Activated CD8-positive, alpha-beta memory T cell treated with anti-CD3 and anti-CD28 coated beads for 36 hours (primary cell): ENCODE measurements at regions not wholly inside any gene's neighbourhood (a gene's known extent, or its start where the extent isn't known, plus 50 kb on each side); places are given as distances from the start of the nearest gene placed in this dataset.

Experiments
- CTCF ChIA-PET: fragments of 350-600 bp; sonication (Branson Sonifier 250); formaldehyde crosslinking; loops from one replicate; lab custom pipeline; 2021; ENCODE audit warnings: antibody characterized with exemption; lab: Charles Lee
- POLR2A ChIA-PET: fragments of 350-600 bp; sonication (Branson Sonifier 250); formaldehyde crosslinking; loops from one replicate; lab custom pipeline; 2021; ENCODE audit warnings: antibody characterized with exemption; lab: Charles Lee

DNA sequence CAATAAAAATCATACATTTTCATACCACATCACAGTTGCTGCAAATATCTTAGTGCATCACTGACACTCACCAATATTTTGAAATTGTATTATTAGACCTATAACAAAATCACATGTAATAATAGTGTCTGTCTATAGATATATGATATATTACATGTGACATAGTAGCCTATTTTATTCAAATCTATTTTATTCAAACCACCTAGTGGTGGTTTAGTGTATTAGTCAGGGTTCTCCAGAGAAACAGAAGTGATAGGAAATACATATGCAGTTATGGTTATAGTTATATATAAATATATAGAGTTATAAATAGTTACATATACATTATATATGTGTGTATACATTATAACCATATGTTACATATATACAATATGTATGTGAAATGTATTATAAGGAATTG, 366.5 kb upstream of the ARID1B start:
- CTCF ChIA-PET = no interaction called here
- POLR2A ChIA-PET = no interaction called here

DNA sequence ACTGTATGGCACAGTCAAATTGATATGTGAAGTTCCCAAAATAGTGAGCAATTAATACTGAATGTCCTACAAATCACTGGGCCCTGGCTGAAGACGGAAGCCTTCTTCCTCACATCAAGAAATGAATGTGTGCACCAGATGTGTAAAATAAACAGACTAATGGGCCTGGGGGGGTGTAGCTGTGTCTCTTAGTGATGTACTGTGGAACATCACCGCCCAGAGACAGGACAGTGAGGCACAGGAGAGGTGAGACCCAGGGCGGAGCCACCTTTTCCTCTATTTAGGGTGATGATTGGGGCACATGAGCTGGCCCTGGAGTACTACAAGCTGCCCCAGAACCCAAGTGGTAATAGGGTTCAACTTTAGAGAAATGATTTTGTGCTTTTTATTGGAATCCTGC, 368.5 kb upstream of the ARID1B start:
- CTCF ChIA-PET = no interaction called here
- POLR2A ChIA-PET = no interaction called here

DNA sequence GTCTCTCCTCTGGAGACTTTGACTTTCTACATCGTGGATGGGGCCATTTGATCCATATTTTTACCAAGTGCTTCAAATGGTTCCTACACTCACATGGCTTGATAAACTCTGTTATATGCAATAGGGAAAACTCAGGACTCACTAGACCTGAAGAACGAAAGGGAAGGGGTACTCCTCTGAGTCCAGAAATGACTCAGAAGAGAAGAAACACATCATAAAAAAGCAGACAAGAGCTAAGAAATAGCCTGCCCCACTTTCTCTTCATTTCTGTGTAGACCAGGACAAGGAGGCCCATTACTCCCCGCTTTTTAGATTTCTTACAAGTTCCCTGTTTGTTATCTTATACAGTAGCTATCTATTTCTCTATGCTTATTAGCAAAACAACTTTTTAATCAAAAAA, 369.8 kb upstream of the ARID1B start:
- ChIA-PET CTCF (no interaction called here), POLR2A (no interaction called here)

DNA sequence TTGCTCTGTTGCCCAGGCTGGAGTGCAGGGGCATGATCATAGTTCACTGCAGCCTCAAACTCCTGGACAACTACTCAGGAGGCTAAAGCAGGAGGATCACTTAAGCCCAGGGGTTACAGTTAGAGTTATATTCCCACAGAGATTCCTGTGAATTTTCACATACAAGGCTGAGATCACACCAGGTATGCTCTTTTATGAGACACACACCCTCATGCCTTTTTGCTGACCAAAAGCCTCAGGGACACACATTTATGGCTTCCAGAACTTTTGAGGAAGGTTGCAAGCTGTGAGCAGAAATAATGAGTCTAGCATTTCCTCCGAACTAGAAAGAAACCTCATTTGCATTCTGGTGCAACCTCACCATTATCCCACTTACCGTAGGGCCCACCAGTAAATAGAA, 370.5 kb upstream of the ARID1B start:
- ChIA-PET POLR2A (no interaction called here), CTCF (no interaction called here)

DNA sequence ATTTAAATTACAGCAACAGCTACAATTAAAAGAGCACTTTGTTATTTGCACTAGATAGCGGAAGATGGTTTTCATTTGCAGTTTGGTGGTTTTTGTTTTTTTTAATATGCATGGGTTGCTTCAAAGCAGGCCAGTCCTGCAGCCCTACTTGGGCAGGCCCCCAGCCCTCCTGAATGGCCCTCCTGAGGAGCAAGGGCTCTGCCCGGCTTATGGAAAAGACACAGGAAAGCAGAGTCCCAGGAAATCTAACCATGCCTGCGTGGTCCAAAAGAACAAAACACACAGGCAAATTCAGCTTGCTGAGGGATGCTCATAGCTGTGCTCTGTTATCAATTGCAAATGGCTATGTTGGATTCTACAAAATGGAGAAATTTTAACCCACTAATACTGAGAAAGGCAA, 371.1 kb upstream of the ARID1B start:
- CTCF ChIA-PET = no interaction called here

DNA sequence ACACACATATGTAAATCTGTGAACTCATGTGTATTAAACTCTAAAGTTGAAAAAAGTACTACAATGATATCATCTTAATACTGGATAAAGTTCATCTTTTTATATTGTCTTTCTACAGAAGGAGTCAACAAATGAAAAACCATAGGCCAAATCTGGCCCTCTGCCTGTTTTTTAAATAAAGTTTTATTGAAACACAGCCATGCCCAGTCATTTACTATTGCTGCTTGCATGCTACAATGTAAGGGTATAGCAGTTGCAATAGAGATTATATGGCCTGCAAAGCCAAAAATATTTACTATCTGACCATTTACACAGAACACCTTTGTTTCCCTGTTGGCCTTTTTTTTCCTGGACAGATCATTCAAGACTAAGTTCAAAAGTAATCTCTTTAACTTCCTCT, 374.6 kb upstream of the ARID1B start:
- ChIA-PET POLR2A (no interaction called here), CTCF (no interaction called here)

More for the DNA sequence above, 371.1 kb upstream of the ARID1B start:
- POLR2A ChIA-PET = no interaction called here

DNA sequence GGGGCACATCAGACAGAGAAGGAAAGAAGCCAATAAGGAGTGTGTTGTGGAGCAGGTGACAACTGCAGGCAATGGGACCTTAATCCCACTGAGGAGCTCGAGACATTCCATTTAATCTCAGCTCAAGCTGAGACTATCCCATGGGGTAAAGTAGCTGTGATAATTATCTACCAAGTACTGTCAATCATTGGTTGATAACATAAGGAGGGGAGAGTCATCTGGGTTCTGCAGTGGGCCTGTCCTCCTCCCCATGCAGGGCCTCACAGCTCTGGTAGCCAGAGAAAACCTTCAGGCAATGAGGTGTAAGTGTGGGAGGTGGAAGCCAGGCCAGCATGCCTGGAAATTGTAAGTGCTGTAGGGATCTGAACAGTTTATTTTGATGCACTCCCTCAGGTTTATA, 375.0 kb upstream of the ARID1B start:
- CTCF ChIA-PET = no interaction called here
- POLR2A ChIA-PET = no interaction called here

DNA sequence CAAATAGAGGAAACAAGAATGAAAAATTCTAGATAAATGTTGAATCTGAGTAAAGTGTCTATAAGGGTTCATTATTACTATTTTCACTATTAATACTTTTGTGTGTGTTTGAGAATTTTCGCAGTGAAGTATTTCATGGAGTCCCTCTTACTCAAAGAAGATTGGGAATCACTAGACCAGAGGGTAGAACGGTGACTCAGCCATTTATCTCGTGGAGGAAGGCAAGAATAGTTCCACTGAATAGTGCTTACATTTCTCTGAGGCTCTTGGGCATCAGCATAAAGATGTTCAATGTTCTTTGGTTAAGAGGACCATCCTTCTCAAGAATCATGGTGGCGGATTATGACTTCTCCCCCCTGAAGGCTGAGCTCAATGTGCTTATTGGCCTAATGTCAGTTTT, 376.7 kb upstream of the ARID1B start:
- POLR2A ChIA-PET = no interaction called here
- CTCF ChIA-PET = no interaction called here

DNA sequence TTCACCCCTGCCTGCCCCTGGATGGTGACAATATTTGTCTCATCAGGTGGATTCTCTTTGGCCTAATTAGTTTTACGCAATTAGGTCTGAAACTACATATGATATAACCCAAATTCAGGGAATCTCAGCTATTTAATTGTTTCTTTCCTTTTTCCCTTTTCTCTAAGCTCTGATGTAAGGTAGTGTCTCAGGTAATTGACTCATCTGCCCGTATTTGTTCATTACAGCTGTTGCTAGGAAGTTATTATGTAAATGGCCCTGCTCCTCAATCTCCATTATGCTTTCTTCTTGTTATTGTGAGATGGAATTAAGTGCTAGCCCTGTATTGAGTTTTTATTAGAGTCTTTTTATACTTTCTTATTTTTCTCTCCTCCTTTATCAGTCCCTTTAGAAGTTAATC, 378.2 kb upstream of the ARID1B start:
- CTCF ChIA-PET = no interaction called here
- POLR2A ChIA-PET = no interaction called here

DNA sequence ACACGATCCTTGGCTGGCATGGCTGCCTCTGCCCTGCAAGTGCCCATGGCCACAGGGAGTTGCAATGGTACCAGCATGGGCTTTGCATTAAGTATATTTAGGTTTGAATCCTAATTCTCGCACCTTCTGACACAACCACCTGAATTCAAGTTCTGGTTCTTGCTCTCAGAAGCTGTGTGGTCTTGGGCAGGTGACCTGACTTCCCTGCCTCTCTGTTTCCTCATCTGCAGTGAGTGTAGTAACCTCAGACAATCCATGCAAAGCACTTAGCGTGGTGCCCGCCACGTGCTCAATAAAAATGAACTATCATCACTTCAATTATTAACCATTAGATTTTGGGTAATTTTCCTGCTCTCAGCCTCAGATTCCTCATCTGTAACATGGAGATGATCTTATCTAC, 378.8 kb upstream of the ARID1B start:
- POLR2A ChIA-PET = no interaction called here
- CTCF ChIA-PET = no interaction called here

DNA sequence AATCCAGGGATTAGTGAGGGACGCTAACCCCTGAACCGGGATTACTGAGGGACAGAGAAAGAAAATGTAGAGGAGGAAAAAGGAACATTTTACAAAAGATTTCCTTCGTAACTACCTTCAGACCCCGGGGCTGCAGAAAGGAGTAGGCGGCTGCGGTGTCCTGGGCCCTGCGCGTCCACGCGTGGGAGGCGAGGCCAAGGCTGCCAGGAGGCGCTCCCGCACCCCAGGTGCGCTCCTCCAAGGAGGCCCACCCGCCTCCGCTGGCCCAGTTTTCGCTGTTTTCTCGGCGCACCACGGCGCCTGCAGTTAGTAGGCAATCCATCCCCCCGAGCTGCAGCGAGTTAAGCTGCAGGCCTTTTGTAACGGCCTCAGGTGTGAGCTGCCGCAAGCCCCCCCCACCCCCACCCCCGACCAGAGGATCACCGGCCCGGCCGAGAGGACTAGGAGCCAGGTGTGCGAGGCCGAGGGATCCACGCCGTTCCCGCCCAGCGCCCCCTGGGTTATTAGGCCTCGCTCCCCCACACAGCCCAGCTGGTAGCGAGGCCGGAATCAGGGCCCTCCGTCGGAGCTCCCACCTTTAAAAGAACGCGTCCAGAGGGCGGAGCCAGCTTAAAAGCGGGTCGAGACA, 380.3 kb upstream of the ARID1B start:
- POLR2A ChIA-PET = no interaction called here
- CTCF ChIA-PET = no interaction called here

DNA sequence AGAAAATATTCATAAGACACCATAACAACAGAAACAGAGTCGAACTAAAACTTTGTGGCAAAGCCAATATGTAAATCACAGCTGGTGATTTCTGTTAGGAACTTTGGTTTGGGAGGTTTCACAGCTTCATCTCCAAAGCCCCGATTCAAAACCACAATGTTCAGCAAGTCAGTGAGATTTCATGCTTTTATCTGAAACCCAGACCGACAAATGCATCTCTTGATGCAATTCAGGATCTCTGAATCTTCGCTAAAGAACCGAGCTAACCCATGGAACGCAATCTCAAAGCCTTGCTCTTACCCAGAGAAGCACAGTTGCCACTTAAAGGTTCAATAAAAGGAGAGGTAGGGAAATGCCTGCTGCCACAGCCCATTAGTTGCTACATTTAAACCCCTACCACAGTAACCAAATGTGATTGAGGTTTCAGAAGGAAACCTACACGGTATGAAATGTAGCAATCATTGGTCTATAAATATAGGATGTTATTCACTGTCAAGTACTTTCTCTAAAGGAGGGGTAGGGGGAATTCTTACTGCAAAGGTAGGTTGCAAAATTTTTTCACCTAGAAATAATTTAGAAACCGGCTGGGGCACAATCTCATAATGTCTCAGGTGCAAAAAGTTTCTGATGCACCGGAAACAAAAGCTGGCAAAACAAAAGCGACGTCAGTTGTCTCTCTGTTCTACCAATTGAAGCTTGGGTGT, 381.0 kb upstream of the ARID1B start:
- CTCF ChIA-PET = no interaction called here
- POLR2A ChIA-PET = no interaction called here

DNA sequence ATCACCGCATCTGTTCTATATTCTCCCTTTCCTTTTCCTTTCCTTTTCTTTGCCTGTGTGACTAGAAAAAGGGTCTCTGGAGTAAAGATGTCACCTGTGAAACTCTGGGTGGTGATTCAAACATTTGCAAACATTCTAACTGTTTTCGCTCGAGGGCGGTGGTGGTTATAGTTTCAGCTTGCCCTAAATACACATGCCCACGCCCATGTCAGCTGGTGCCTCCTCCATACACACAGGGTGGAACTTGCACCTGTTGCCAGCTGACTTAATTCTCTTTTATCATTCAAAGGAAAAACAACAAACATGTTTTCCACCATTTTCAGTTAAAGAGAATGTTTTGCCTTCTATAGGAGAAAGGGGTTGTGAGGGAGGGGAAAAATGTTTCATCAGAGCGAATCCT, 381.9 kb upstream of the ARID1B start:
- ChIA-PET CTCF (no interaction called here), POLR2A (no interaction called here)

DNA sequence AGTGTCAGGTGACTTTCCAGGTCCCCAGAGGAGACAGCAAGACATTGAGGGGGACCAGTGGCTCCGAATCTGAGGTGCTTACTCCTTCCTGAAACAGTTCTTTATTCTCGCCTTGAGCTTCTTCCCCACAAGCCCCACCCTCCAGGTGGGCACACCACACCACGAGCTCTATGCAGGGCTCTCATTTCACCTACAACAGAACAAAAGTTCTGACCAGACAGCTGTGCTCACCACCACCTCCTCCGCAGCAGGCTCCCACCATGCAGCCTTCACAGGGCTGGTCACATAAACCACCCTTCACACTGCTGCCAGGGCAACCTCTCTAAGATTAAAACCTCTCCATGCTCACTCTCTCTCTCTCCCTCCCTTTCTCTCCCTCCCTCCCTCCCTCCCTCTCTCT, 384.5 kb upstream of the ARID1B start:
- CTCF ChIA-PET = no interaction called here

DNA sequence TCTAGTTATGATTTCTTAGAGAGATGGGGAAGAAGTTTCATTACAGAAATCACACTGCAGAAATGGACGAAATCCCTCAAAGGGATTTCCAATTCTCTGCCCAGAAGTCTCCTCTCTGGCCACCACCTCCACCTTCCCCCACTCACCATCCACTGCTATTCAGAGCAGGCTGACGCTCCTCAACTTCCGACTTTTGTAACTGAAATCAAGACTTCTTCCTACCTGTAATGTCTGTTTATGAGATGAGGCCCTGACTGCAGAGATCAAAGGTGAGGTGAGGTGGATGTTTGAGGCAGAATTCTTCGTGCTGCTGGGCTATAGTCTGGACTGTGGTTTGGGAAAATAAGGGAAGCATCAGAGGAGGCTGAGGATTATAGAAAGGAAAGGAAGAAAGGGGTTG, 385.2 kb upstream of the ARID1B start:
- POLR2A ChIA-PET = no interaction called here

More for the DNA sequence above, 384.5 kb upstream of the ARID1B start:
- POLR2A ChIA-PET = no interaction called here

DNA sequence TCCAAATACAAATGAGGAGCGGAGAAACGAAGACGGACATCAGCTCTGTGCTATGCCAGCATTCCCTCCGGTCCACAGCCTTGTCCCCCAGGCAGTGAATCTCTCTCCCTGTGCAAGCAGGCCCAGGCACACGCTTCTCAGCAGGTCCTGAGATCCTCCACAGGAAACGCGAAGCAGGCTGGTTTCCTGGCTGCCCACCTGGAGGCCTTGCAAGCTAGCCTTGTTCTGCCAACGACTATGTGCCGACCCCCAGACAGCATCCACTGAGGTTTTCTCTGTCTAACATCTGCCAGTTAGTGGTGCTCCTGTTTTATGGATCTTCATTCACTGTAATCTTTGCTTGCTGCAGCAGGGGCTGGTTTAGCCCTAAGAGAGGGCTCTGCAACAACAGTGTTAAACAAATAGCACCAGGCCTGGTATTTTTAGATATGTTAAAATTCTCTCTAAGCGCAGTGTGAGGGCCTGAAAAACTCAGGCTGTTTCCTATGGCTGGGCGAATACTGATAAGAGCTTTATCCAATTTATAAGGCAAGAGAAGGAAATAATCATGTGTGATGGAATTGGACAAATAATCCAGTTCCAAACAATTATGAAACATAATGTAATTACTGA, 386.0 kb upstream of the ARID1B start:
- CTCF ChIA-PET = no interaction called here
- POLR2A ChIA-PET = no interaction called here

More for the DNA sequence above, 385.2 kb upstream of the ARID1B start:
- CTCF ChIA-PET = no interaction called here

DNA sequence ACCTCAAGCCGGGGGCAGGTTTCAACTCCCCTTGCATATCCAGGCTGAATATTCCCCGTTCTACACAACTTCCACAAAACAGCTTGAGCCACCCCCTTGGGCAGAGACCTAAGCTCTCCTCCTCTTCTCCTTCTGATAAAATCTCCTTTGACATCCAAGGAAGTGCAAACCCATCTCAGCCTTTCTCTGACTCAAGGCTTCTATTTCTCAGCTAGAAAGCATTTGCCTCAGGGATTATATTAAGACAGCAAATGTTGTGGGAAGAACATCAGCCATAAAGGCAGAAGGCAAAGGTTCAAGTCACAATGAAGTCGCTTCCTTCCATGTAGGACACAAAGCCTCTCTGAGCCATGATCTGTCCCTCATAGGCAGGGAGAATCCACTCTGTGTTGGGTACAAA, 386.6 kb upstream of the ARID1B start:
- POLR2A ChIA-PET = interaction anchor here (0.7 kb wide), 1 partner anchor 691 kb away, joined by 4 read pairs; no protein-coding TSS in a partner anchor
- CTCF ChIA-PET = no interaction called here

DNA sequence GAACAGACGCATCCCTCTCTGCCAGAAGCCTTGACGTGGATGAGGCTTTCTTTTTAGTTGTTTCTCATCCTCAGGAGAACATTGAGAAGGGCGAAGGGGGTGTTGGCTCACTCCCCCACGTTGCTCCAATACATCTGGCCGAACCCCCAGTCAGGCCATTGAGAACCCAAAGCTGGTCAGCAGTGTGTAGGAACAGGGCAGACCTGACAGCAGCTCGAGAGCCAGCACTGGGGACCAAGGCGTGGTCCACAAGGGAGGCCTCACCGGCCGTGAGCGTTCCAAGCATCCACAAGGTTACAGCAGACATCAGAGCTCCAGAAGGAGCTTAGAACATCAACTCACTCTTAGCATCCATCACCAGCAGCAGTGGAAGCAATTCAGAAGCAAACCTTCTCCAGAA, 387.9 kb upstream of the ARID1B start:
- ChIA-PET POLR2A (no interaction called here), CTCF (no interaction called here)

DNA sequence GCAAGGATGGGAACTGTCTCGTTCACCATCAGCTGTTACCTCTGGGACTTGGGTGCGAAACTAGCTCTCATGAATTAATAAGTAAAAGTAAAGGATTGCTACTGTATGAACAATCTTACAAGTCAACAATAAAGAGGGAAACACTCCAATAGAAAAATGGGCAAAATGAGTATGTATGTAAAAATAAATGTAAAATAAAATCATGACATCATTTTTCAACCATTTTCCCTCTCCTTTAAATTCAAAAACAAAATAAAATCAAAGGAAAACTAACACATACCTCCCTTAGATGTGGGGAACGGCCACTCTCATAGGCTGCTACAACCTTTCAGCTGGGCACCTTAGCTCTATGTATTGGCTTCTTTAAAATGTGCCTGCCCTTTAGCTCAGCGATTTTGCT, 389.7 kb upstream of the ARID1B start:
- ChIA-PET POLR2A (no interaction called here), CTCF (no interaction called here)

DNA sequence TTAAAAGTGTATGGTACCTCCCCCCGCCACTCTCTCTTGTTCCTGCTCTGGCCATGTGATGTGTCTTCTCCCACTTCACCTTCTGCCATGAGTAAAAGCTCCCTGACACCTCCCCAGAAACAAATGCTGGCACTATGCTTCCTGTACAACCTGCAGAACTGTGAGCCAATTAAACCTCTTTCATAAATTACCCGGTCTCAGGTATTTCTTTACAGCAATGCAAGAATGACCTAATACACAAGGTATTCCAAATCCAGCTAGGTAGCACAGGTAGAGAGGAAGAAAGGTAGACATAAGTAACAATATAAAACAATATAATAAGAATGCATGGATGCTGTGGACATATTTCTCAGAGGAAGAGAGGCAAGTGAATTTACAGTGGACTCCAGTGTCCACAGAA, 394.1 kb upstream of the ARID1B start:
- CTCF ChIA-PET = no interaction called here

More for the DNA sequence above, 394.1 kb upstream of the ARID1B start:
- POLR2A ChIA-PET = no interaction called here
